H1 (cell line): ENCODE measurements at regions not wholly inside any gene's neighbourhood (a gene's known extent, or its start where the extent isn't known, plus 50 kb on each side); places are given as distances from the start of the nearest gene placed in this dataset.

Source experiments
- CTCF ChIA-PET: fragments of 300-600 bp; sonication (Branson Sonifier 250); formaldehyde crosslinking; loops from one replicate; lab custom pipeline; 2021; ENCODE audit not compliant: partially characterized antibody; lab: Charles Lee
- POLR2A ChIA-PET: fragments of 300-600 bp; sonication (Branson Sonifier 250); formaldehyde crosslinking; loops from one replicate; lab custom pipeline; 2021; ENCODE audit warnings: inconsistent platforms; ENCODE audit not compliant: partially characterized antibody; lab: Charles Lee
- DNase-seq, 2 experiments: peaks; one replicate each; pipeline versions ENCODE4 v3.0.0 to v3.0.0-alpha.2; 2010 to 2022; ENCODE audit warnings: low spot score in 2 of 2, low read depth in 1 of 2, mixed read lengths in 1 of 2
- FAIRE-seq: peaks from 2 replicates; lab custom pipeline; 2011; peaks lifted over from hg19 to GRCh38; lab: Jason Lieb, UNC
- H2AFZ ChIP-seq: 2 replicates; pipeline ENCODE4 v1.8.1; 2012; ENCODE audit warnings: low read length, inconsistent platforms
- H2AK5ac ChIP-seq: 2 replicates; pipeline ENCODE4 v1.6.1; 2013; ENCODE audit warnings: low read depth, low read length
- H2BK120ac ChIP-seq: replicated peaks from 2 replicates; pipeline ENCODE3; 2013; ENCODE audit warnings: low read depth, low read length, inconsistent platforms
- H2BK12ac ChIP-seq: 2 replicates; pipeline ENCODE4 v1.6.1; 2013; ENCODE audit warnings: low read depth, low read length
- H2BK15ac ChIP-seq: 2 replicates; pipeline ENCODE4 v1.6.1; 2013; ENCODE audit warnings: low read length
- H2BK20ac ChIP-seq: 2 replicates; pipeline ENCODE4 v1.6.1; 2013; ENCODE audit warnings: low read length
- H2BK5ac ChIP-seq: 2 replicates; pipeline ENCODE4 v1.6.1; 2013; ENCODE audit warnings: low read depth, low read length
- H3K14ac ChIP-seq: 2 replicates; pipeline ENCODE4 v1.6.1; 2013; ENCODE audit warnings: inconsistent platforms; ENCODE audit not compliant: insufficient read length
- H3K18ac ChIP-seq: 2 replicates; pipeline ENCODE4 v1.6.1; 2013; ENCODE audit warnings: low read length; ENCODE audit errors: extremely low read depth
- H3K23ac ChIP-seq: 2 replicates; pipeline ENCODE4 v1.6.1; 2013; ENCODE audit warnings: inconsistent platforms; ENCODE audit not compliant: insufficient read length
- H3K23me2 ChIP-seq: 2 replicates; pipeline ENCODE4 v1.6.1; 2013; ENCODE audit warnings: low read depth, low read length
- H3K27ac ChIP-seq: 2 replicates; pipeline ENCODE4 v1.6.1; 2011; ENCODE audit warnings: low read depth, low read length, inconsistent platforms
- H3K27me3 ChIP-seq, 4 experiments: replicated peaks in 1 of 4; 1 replicate in 1 of 4; 2 replicates in 3 of 4; pipeline versions ENCODE4 v1.6.1 to v1.8.1; 2011 to 2013; ENCODE audit warnings: low read length in 3 of 4, mild to moderate bottlenecking in 3 of 4, inconsistent platforms in 2 of 4, mixed read lengths in 2 of 4, moderate library complexity in 1 of 4; ENCODE audit not compliant: control insufficient read depth in 3 of 4, insufficient read depth in 3 of 4; ENCODE audit errors: extremely low read depth in 1 of 4
- H3K36me3 ChIP-seq, 4 experiments: 2 replicates each; pipeline versions ENCODE4 v1.6.1 to v1.8.1; 2011 to 2013; ENCODE audit warnings: mild to moderate bottlenecking in 4 of 4, low read length in 3 of 4, moderate library complexity in 2 of 4, control low read depth in 1 of 4, inconsistent platforms in 1 of 4; ENCODE audit not compliant: insufficient read depth in 4 of 4, control insufficient read depth in 2 of 4
- H3K4ac ChIP-seq: replicated peaks from 2 replicates; pipeline ENCODE3; 2013; ENCODE audit warnings: low read length, low read depth, mixed read lengths, inconsistent platforms; ENCODE audit not compliant: insufficient read length
- H3K4me1 ChIP-seq, 4 experiments: replicated peaks in 1 of 4; 1 replicate in 1 of 4; 2 replicates in 3 of 4; pipeline versions ENCODE4 v1.6.1 to v1.8.1; 2011 to 2013; ENCODE audit warnings: low read length in 3 of 4, inconsistent platforms in 2 of 4, mixed read lengths in 1 of 4; ENCODE audit not compliant: insufficient read depth in 4 of 4, control insufficient read depth in 3 of 4
- H3K4me2 ChIP-seq, 2 experiments: 2 replicates each; pipeline versions ENCODE4 v1.6.1 to v1.8.1; 2011 to 2013; ENCODE audit warnings: low read depth in 2 of 2, low read length in 2 of 2, control low read depth in 1 of 2, inconsistent platforms in 1 of 2, mild to moderate bottlenecking in 1 of 2; ENCODE audit not compliant: insufficient read depth in 1 of 2
- H3K4me3 ChIP-seq, 4 experiments: fragments of 200-600, 300-600 bp in 1 of 4; sonication (generic), shearing (Covaris generic), sonication (Bioruptor Twin) in 1 of 4; 2 replicates each; pipeline versions ENCODE4 v1.5.1 to v1.8.1; 2011 to 2016; ENCODE audit warnings: low read length in 4 of 4, low read depth in 3 of 4, control low read depth in 2 of 4, inconsistent platforms in 2 of 4, mild to moderate bottlenecking in 2 of 4, mixed read lengths in 1 of 4, moderate library complexity in 1 of 4; ENCODE audit not compliant: insufficient read depth in 2 of 4; ENCODE audit errors: extremely low read depth in 1 of 4
- H3K56ac ChIP-seq: replicated peaks from 2 replicates; pipeline ENCODE3; 2013; ENCODE audit warnings: low read depth, mild to moderate bottlenecking, mixed read lengths, low read length, inconsistent platforms; ENCODE audit not compliant: insufficient read length
- H3K79me1 ChIP-seq: 2 replicates; pipeline ENCODE4 v1.6.1; 2013; ENCODE audit warnings: low read depth, low read length, control low read depth
- H3K79me2 ChIP-seq, 2 experiments: 2 replicates each; pipeline versions ENCODE4 v1.6.1 to v1.8.1; 2012 to 2013; ENCODE audit warnings: low read length in 2 of 2, mild to moderate bottlenecking in 2 of 2, inconsistent platforms in 1 of 2; ENCODE audit not compliant: insufficient read depth in 2 of 2, control insufficient read depth in 1 of 2
- H3K9ac ChIP-seq, 4 experiments: replicated peaks in 1 of 4; 1 replicate in 1 of 4; 2 replicates in 3 of 4; pipeline versions ENCODE4 v1.6.1 to v1.8.1; 2011 to 2013; ENCODE audit warnings: low read depth in 3 of 4, low read length in 3 of 4, control low read depth in 2 of 4, mild to moderate bottlenecking in 2 of 4, moderate library complexity in 2 of 4, inconsistent platforms in 1 of 4; ENCODE audit errors: extremely low read depth in 1 of 4
- H3K9me3 ChIP-seq, 2 experiments: 2 replicates each; pipeline versions ENCODE4 v1.6.1 to v1.8.1; 2012 to 2013; ENCODE audit warnings: mild to moderate bottlenecking in 2 of 2, moderate library complexity in 2 of 2, control low read depth in 1 of 2, inconsistent platforms in 1 of 2, low read depth in 1 of 2, low read length in 1 of 2, mixed read lengths in 1 of 2; ENCODE audit not compliant: insufficient read depth in 2 of 2
- H4K20me1 ChIP-seq, 2 experiments: replicated peaks in 1 of 2; 2 replicates each; pipeline versions ENCODE3 to v1.8.1; 2011 to 2013; ENCODE audit warnings: inconsistent platforms in 2 of 2, low read length in 2 of 2, mild to moderate bottlenecking in 1 of 2; ENCODE audit not compliant: insufficient read depth in 2 of 2, control insufficient read depth in 1 of 2
- H4K5ac ChIP-seq: 2 replicates; pipeline ENCODE4 v1.6.1; 2013; ENCODE audit warnings: low read length, low read depth, mixed read lengths, inconsistent platforms; ENCODE audit not compliant: insufficient read length
- H4K8ac ChIP-seq: 2 replicates; pipeline ENCODE4 v1.8.0; 2013; ENCODE audit warnings: mild to moderate bottlenecking, moderate library complexity, low read length, inconsistent platforms; ENCODE audit not compliant: insufficient read depth; ENCODE audit errors: extremely low read depth
- H4K91ac ChIP-seq: replicated peaks from 2 replicates; pipeline ENCODE3; 2013; ENCODE audit warnings: low read length, mixed read lengths, inconsistent platforms; ENCODE audit not compliant: insufficient read length
- NANOG ChIP-seq: IDR thresholded peaks from 2 replicates; pipeline ENCODE4 v1.6.1; 2011; ENCODE audit warnings: low read length, low read depth, mild to moderate bottlenecking, inconsistent platforms; ENCODE audit not compliant: insufficient read depth, poor library complexity, severe bottlenecking
- WGBS, 2 experiments: shearing (Covaris generic) in 1 of 2; methylation state at CpG; one replicate each; pipeline versions ENCODE4 v1.1.6 to v1.1.7; 2013 to 2015; ENCODE audit warnings: low lambda C conversion rate in 2 of 2, mixed read lengths in 2 of 2, inconsistent platforms in 1 of 2, low coverage in 1 of 2, missing lambda C conversion rate in 1 of 2; ENCODE audit not compliant: insufficient replicate concordance in 2 of 2, insufficient coverage in 1 of 2, insufficient read length in 1 of 2; ENCODE audit errors: extremely low coverage in 1 of 2, missing lambda C conversion rate in 1 of 2; 5-methylcytosine and 5-hydroxymethylcytosine counted together

DNA sequence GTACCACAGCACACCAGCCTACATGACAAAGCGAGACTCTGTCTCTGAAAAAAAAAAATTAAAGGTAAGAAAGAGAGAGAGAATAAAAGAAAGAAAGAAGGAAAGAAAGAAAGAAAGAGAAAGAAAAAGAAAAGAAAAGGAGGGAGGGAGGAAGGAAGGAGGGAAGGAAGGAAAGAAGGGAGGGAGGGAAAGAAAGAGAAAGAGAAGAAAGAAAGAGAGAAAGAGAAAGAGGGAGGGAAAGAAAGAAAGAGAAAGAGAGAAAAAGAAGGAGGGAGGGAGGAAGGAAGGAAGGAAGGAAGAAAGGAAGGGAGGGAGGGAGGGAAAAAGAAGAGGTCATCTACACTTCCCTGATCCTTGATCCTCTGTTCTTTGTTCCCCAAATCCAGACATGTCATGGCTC is 104.8 kb upstream of the GJB5 start:
- Histone ChIP-seq H3K27me3 (no peaks in the 10 kb centered on the region), H2AFZ (no peak overlapping the region), H3K79me1 (no peaks in the 10 kb centered on the region), H2BK20ac (no peak overlapping the region), H4K91ac (no peak overlapping the region), H3K4me2 (no peak overlapping the region), H4K8ac (no peak overlapping the region), H3K9ac (no peak overlapping the region), H2BK5ac (no peak overlapping the region), H2BK15ac (no peak overlapping the region), H3K9me3 (no peaks in the 10 kb centered on the region; a peak in 1 of 4 replicates), H4K20me1 (no peaks in the 10 kb centered on the region), H3K4me1 (peaks cover 0 to 16% (median 11%) of the 10 kb centered on the region in 4 experiments; a peak in 6 of 7 replicates), H3K4me3 (no peak overlapping the region), H3K18ac (no peak overlapping the region), H3K23me2 (no peaks in the 10 kb centered on the region), H4K5ac (no peak overlapping the region), H2BK120ac (no peak overlapping the region), H3K4ac (no peak overlapping the region), H2AK5ac (no peak overlapping the region), H3K14ac (no peak overlapping the region), H3K56ac (no peak overlapping the region), H3K36me3 (no peaks in the 10 kb centered on the region), H3K79me2 (no peaks in the 10 kb centered on the region), H3K23ac (no peak overlapping the region), H3K27ac (no peak overlapping the region), H2BK12ac (no peak overlapping the region)
- DNase-seq (no peak), FAIRE-seq (no peak)
- ChIA-PET POLR2A (no interaction called here), CTCF (interaction anchor here (1.4 kb wide), 1 partner anchor 10 kb away, joined by 3 read pairs; no protein-coding TSS in a partner anchor)
- WGBS, 2 experiments, result 100% methylated on average over 1 of the region's 1 CpG; no CpG with 5 or more reads in 1 of the 2 experiments
- no peak for TF ChIP-seq NANOG
